ENCODE measurements at regions not wholly inside any gene's neighbourhood (a gene's known extent, or its start where the extent isn't known, plus 50 kb on each side); places are given as distances from the start of the nearest gene placed in this dataset.
"Not testable (repeated sequence)": the region's sequence is repeated elsewhere in the genome, so short reads cannot be mapped to it uniquely, and the experiment has no call there.

DNA sequence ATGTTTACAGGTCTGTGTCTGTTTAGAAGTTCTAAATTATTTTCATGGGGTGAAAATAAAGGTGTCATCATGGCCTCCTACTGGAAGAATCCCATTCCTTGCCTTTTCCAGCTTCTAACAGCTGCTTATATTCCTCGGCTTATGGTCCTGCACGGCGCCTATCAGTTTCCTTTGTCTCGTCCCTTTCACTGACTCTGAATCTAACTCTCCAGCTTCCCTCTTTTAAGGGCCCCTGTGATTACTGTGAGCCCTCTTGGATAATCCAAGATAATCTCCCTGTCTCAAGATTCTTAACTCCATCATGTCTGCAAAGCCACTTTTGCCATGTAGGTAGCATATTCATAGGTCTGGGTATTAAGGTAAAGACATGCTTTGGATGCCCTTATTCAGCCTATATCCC lies 441.0 kb upstream of the ERCC4 start:
- DNase-seq: no peak

DNA sequence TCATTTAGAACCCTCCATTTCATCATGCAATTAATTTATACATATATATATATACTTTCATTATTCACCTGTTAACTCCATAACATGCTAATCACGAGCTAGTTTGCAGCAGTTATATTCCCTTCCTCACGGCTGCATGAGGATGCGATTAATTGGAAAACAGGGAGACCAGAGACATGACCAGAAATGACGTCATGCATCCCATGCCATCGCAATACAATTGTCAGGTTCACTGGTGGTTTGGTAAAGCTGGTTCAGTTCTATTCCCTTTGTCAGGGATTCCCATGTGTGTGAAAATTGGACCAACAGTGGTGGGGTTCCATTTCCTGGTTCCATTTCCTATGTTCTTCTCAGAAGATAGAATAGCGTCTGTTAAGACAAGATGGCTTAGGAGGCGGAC lies 440.4 kb upstream of the ERCC4 start:
- DNase-seq: no peak

DNA sequence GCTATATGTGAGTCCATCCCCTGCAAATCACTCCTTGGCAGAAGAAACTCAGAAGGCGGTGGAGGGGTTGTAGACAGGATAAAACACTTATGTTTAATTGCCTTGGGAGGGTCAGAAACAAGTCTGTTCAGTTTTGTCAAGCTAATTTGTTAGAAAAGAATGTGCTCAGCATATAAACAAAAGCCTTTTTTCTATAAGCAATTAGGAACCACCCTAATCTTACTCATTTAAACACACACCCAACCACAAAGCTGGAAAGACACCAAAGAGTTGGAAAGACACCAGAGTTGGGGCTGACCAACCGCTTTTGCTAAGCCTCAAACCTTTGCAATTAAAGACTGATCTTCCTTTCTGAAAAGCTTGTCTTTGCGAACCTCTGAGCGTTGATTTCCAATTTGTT lies 439.2 kb upstream of the ERCC4 start:
- no peak for DNase-seq

DNA sequence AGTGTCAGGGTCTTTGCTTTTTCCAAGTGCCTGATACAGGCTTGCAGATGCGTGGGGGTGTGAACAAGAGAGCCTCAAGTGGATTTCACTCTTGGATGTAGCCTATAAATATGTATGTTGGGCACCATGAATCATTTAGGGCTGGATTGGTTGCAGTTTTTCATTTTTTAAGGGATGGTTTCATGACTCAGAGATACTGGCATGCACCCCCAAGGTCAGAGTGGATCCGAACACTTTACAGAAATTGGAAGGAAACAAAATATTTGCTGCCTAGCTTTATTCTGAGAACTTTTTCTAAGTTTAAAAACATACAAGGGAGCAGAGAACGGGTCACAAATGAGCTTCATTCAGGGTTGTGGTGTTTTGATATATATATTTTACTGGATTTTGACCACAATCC lies 436.8 kb upstream of the ERCC4 start:
- no peak for DNase-seq

DNA sequence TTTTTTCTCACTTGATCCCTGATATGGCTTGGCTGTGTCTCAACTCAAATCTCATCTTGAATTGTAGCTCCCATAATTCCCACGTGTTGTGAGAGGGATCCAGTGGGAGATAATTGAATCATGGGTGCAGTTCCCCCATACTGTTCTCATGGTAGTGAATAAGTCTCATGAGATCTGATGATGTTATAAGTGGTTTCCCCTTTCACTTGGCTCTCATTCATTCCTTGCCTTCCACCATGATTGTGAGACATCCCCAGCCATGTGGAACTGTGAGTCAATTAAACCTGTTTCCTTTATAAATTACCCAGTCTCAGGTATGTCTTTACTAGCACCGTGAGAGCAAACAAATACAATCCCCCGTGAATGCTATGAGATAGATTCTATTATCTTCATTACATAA lies 430.5 kb upstream of the ERCC4 start:
- not testable (repeated sequence) for DNase-seq

DNA sequence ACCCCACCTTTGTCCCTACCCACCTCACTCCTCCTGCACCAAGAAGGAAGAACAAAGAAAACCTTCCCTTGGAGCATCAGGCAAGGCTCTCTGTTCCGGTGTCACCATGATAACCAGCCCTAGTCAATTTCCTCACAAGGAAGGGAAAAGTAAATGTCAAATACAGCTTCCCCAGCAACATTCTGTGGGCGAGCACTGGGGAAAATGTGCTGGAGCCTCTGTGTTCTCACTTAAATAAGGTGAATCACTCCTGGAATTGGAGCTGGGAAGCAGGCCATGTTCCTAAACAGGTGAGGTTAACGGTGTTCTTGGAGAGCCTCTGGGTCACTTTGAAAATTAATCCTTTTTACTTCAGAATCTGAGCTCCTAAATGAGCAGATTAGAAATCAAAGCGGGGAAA lies 427.9 kb upstream of the ERCC4 start:
- DNase-seq: no peak

DNA sequence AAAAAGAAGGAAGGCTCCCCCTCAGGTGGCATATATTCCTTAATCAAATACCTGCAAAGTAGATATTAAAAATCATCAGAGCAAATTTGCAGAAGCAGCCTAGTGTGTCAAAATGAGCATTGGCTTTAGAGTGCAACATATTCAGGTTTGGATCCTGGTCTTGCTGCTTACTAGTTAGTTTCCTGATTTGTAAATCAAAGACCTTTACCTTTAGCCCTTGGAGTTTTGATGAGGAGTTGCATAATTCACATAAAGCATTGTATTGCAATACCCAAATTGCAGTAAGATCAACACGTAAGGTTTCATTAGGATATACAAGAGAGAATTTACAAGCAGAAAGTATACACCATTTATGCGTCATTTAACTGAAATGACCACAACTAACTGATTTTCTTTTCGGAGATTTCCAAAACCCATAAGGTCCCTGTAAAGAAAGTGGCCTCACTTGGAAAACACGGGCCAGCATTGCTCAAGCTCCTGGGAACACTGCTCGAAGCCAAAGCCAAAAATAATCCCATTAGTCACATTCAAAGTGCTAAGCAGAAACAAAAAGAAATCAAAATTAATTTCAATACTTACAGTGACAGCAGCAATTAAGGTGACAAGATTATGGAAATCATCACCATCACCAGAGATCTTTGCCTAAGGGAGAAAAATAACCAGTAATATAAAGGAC lies 415.9 kb upstream of the ERCC4 start:
- no peak for DNase-seq

DNA sequence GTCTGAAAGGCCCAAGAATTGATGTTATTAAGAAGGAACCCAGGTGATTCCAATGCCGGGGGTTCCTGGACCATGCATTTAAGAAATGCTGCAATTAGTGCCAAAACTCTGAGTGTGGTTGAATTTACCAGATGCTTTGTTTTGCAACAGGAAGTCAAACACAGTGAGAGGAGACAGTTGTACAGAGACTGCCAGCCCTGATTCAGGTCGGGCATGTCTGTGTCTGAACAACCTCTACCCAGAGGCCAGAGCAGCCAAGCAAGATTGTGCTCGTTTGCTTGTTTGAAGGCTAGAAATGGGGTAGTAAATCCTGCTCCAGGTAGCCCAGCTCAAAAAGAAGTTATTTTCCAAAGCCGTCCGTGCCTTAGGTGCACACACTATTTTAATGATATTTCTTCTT lies 412.4 kb upstream of the ERCC4 start:
- DNase-seq: no peak

DNA sequence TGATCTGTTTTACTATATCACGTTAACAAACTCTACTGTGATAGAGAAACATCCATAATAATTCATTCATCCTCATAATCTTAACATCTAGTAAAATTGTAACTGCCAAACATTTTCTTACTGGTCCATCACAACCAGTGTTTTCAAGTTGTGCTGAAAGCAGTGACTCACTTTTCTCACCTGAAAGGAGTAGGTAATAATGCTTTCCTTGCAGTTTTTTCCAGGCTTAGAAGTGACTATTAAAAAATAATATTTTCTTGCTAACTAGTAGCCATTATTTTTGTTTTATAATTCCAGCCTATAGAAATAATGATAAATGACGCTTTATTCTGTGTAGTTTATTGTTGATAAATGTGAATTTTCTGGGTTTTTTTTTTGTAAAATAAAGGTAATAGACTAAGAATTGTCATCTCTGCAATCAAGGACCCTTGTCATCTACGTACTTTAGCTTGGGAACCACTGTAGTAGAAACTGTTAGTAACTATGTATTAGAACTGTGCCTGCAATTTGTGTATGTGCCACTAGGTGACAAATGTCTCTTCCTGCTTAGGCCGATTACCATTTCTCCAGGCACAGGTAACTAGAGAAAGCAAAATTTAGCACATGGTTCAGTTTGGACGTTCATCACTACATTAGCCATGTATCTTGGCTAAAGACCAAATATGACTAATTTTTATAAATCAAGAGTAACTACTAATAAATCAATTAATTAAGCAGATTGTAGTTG lies 409.4 kb upstream of the ERCC4 start:
- no peak for DNase-seq

DNA sequence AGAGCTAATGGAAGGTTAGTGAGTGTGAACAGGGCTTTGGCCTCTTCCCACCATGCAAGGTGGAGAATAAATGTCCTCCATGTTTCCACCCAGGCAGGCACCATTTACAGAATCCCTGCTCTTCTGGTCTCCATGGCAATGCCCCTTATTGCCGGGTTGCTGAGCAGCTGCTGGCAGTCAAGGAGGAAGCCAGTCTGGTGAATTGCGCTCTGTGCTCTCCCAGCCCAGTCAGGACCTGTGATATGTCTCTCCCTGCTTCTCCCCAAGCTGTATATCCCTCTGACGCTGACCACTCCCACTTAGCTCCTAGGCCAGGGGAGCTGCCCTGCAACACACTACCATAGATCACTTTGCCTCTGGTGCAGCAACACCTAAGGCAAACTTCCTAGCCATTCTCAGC lies 402.1 kb upstream of the ERCC4 start:
- DNase-seq: no peak

DNA sequence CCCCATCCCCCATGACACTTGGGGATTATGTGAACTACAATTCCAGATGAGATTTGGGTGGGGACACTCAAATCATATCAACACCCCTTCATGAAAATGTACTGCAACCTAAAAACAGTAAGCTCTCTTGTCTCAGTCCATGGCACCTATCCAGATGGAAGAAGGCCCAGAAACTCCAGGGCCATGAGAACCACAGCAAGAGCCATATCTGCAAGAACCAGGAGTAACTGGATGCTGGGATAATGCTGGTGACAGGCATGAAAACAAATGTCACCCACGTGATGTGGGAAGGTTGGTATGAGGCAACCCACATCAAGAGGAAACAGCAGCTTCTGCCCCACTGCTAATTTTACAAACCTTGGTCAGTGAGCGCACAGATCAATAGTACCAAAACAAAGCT lies 400.1 kb upstream of the ERCC4 start:
- no peak for DNase-seq

DNA sequence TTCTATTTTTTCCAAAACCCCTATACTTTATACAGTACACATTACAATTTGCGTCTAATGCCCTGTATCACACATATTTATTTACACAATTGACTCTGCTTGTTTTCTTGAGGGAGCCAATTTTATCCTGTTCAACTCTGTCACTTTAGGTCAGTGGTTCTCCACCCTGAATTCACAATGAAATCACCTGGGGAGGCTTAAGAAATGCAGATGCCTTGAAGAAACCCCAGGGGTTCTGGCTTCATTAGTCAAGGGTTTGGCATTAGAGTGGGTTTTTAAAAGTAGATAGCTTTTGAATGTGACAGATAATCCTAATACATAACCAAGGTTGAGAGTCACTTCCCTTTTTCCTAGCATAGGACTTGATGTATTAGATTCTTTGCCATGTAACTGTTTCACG lies 398.6 kb upstream of the ERCC4 start:
- no peak for DNase-seq

DNA sequence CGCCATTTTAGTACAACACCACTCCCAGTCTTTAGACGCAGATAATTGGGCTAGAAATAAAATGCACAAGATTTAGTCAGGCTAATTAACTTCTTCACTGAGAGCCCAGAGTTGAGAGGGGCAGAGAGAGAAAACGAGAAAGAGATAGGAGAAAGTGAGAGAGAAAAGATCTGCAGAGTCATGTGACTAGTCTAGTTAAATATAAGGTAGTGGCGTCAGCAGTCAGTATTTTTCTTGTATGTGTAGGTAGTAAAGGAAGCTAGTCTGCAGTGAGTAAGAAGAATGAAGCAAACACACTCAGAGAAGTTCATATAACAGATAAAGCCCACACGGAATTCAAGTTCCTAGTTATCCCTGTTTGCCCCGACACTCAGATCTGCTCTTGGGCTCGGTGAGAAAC lies 392.6 kb upstream of the ERCC4 start:
- DNase-seq: no peak

DNA sequence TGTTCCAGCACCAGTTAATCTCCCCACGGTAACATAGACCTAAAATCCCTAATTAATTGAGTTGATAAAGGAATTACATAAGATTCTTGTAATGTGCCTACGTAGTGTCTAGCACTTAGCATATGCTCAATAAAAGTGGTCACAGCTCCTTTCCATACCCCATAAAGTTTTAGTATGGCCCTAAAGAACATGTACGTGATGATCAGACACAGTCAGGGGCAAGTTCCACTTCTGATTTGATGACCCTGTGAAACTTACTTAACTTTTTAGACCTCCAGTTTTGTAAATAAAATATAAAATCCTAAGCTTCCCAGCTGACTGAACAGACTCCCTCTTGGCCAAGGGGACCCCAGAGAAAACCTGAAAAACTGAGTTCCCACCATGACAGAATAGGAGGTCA lies 391.3 kb upstream of the ERCC4 start:
- DNase-seq: no peak

DNA sequence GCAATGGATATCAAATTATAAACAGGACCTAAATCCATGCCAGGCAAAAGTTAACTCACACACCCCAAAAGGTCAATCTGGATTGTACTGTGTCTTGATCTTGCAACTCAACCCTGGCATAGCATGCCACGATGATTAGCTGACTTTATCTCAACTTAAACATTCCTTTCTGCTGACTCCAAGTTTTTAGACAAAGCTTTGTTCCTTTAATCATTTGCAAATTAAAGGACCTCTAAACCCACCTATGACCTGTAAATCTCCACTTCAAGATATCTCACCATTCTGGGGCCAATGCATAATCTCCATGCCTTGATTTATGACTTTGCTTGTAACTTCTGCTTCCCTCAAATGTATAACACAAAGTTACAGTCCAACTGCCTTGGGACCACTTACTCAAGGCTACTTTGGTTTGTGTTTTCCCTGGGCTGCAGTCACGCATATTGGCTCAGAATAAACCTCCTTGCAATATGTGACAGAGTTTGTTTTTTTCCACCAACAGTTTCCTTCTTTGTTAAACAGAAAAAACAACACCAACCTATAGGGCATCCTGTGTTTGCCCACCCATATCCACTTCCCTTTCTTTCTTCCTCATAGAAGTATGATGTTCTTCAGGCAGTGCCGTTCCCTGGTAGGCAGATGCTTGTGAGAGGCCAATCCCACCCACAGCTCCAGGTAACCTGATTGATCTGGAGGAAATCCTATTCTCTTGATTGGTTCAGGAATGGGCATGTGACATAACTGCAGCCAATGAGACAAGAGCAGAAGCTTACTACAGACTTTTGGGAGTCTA lies 390.6 kb upstream of the ERCC4 start:
- DNase-seq: no peak

DNA sequence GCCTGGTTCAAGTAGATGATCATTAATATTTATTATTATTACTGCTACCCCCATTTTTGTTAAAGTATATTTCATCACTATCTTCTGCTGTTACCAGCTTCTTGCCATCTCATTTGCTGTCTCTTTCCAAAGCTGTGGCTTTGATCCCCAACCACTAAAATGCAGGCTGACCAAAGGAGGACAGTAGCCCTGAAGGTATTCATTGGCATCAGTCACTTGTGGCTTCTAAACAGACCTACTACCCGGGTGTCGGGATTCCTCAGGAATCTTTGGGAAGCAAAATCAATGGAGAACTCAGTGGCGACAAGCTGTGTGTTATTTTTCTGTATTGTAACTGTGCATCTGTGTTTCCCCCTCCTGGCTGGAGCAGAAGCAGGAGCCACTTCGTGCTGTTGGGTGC lies 379.2 kb upstream of the ERCC4 start:
- no peak for DNase-seq

DNA sequence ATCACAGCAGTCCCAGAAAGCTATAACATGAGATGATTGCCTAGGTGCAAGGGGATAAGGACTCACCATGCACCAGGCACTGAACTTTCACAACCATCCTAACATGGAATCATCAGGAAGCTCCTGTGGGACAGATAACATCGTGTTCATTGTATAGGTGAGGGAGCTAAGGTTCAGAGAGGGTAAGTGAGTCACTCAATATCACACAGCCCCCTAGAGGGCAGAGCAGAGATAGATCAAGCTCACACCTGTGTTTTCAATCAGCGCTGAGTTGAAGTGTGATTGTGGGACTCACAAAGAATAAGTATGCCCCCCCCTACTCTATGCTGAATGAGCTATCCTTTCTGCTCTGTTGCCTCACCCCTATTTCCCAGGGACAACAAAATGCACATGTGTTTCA lies 377.7 kb upstream of the ERCC4 start:
- no peak for DNase-seq

DNA sequence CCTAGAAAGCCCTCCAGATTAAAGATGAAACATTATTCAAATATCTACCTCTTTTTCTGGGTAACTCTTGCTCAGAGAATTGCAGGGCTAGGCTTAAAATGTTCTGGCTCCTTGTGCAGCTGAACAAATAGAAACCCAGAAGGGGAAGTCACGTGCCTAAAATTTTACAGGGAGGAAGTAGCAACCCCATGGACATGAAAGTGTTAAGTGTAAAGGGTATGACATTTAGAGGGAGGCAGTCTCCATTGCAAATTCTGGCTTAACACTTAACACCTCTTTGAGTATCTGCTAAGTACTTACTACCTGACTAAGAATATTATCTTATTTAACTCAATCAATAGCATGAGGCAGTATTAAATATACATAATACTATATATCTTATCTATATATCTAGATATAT lies 376.1 kb upstream of the ERCC4 start:
- no peak for DNase-seq

DNA sequence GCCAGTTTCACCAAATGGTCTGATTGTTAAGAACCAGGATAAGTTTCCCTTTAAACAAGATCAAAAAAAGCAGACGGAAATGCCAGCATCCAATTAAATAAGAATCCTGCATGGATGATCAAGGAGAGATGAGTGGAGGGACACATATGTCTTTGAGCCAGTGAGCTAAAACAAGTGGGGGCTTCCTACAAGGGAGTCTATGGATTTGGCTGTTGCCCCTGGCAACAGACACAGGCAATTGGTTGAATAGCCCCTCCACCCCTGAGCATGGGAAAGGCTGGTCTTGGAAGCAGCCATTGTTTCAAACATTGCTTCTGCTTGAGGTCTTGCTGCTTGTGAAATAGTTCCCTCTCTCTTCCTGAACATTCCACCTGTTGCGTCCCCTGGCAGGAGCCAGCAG lies 374.7 kb upstream of the ERCC4 start:
- DNase-seq: no peak

DNA sequence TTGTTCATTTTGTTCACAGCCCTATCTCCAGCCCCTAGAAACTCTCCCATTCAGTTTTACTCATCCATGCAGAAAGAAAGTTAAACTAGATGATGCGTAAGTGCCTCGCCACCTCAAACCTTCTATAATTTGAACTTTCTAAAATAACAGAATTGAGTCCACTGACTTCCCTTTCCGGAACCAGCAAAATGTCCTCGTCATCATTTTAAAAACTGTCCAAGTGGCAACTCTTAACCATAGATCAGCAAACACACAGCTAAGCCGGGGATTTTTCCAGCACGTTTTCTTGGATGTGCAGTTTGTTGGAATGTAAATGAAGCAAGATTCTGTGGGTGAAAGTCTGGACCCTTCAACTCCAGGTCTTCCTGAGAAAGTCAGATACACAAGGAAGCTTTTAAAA lies 369.7 kb upstream of the ERCC4 start:
- DNase-seq: no peak

DNA sequence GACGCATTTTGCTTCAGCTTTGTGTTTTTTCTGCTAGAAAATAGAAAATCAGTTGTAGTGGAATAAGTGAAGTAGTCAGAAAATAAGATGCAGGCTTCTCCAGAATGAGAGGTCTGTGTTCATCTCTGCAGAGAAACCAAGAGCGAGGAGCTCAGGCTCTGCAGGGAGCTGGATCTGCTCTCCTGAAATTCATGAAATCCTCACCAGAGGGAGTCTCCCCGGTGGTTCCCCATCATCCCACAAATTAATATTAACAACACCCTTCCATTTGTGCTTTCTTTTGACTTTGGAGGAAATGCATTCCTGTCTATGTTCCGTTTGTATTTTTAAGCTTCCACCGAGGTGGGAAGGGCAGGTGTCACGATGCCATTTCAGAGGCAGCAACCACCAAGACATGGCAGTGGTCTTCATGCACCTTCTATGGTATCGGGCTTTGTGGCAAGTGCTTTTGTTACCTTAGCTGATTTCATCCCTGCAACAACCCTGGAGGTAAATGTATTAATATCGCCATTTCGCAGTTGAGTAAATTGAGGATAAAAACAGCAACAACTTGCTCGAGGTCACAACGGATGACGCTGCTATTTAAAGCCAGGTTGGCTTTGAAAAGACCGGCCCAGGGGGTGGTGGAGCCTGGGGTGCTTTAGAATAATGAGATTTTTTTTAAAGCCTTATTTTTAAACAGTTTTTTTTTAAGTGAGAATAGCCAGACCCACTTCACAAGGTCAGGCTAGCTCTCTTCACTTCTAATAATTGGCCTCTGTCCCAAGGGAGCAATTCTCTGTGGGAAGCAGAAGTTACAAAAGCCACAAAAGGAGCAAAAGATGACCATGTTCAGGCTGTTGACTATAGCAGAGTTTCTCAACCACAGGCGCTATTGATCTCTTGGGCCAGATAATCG lies 367.6 kb upstream of the ERCC4 start:
- no peak for DNase-seq

DNA sequence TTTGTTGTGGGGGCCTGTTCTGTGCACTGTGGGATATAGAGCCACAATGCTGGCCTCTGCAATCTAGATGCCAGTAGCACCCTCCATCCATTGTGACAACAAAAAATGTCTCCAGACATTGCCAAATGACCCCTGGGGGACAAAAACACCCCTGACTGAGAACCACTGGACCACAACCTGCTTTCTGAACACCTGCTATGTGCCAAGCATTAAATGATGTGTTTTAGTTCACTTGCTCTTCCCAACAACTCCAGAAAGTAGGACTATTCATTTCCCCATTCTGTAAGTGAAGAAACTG lies 367.0 kb upstream of the ERCC4 start:
- DNase-seq: no peak

DNA sequence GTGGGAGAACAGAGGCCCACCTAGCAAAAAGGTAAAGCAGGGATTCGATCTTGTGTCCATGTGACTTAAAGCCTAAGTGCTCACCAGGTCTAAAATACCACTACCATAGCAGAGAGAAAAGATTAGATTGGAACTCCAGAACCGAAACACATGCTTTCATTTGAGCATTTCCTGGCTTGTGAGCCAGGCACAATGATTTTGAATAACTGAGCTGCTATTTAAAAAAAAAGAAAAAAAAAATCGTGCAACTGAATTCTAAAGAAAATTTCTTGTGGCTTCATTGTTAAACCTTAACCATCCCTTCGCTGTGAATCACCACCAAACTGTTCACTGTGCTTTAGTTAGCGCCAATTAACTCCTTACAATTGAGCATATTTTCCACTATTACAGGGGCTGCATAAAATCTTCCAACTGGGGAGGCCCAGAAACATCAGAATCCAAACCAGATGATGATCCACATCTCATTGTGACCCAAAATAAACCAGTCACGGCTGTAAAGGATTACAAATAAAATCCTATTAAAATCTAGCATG lies 366.4 kb upstream of the ERCC4 start:
- no peak for DNase-seq

All from NCI-H1436 treated with DMSO at 0.1 percent for 48 hours (cell line).